Activated CD8-positive, alpha-beta T cell treated with anti-CD3 and anti-CD28 coated beads for 36 hours (primary cell): ENCODE measurements at regions not wholly inside any gene's neighbourhood (a gene's known extent, or its start where the extent isn't known, plus 50 kb on each side); places are given as distances from the start of the nearest gene placed in this dataset.

Experiments used
- ATAC-seq: fragments of 200-7000 bp; cut with Tn5 transposase; one replicate; pipeline ENCODE4 v1.10.0; 2021; ENCODE audit warnings: mild to moderate bottlenecking, moderate library complexity
- CTCF ChIA-PET: fragments of 350-600 bp; sonication (Branson Sonifier 250); formaldehyde crosslinking; loops from one replicate; lab custom pipeline; 2021; ENCODE audit warnings: antibody characterized with exemption; lab: Charles Lee
- POLR2A ChIA-PET: fragments of 350-600 bp; sonication (Branson Sonifier 250); formaldehyde crosslinking; loops from one replicate; lab custom pipeline; 2021; ENCODE audit warnings: antibody characterized with exemption; lab: Charles Lee
- DNase-seq: peaks from one replicate; pipeline ENCODE4 v3.0.0-alpha.2; 2020
- H3K27ac Mint-ChIP-seq: one replicate; pipeline ENCODE4 v1.8.0; 2021; ENCODE audit warnings: mild to moderate bottlenecking, mixed read lengths
- H3K27me3 Mint-ChIP-seq: one replicate; pipeline ENCODE4 v1.8.0; 2021; ENCODE audit warnings: mixed read lengths
- H3K36me3 Mint-ChIP-seq: one replicate; pipeline ENCODE4 v1.8.0; 2021; ENCODE audit warnings: low read depth, mixed read lengths
- H3K4me1 Mint-ChIP-seq: one replicate; pipeline ENCODE4 v1.8.0; 2021; ENCODE audit warnings: low read depth, mixed read lengths
- H3K4me3 Mint-ChIP-seq: one replicate; pipeline ENCODE4 v1.8.0; 2021; ENCODE audit warnings: mild to moderate bottlenecking, moderate library complexity, mixed read lengths
- H3K9me3 Mint-ChIP-seq: one replicate; pipeline ENCODE4 v1.8.0; 2021; ENCODE audit warnings: mixed read lengths
- intact Hi-C: fragments of 100-400 bp; cut with micrococcal nuclease; formaldehyde crosslinking; loops from one replicate; pipeline ENCODE4 v1.10.0; 2022
- TF ChIP-seq, protein P1 (sequence below): fragments of 200-600 bp; IDR thresholded peaks from one replicate; pipeline ENCODE4 v1.8.0; 2022; ENCODE audit warnings: antibody characterized with exemption, mild to moderate bottlenecking

DNA sequence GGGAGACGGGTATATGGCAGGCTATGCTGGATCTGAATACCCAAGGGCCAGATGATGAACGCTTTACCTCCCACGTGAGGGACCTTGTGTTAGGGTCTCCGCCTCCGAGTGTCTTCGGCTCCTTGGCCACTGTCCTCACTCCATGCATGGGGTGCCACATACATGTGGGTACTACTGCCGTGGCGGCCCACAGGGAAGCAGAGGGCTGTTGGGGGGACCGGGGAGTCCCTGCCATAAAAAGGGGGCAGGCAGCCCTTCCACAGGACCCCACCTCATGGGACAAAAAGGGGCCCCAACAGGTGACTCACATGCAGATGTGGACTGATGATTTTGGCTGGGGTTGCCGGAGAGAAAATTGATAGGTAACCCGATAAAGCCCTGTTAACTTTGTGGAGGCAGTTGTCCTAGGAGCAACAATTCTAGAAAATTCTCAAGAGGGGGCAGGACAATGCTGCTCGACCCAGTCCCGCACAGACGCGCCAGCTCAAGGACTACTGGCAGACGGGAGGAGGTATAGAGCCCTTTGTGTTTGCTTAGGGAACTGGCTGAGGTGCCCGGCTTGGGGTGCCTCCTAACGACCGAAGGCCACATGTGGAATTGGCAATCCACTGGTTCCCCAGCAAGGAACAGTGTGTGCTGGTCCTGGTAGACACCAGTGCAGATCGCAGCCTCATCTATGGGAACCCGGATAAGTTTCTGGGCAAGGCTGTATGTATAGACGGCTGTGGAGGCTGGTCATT is 695.7 kb upstream of the AGA start:
- Mint-ChIP-seq H3K27me3 (no peaks in the 10 kb centered on the region), H3K36me3 (no peaks in the 10 kb centered on the region), H3K4me3 (no peak overlapping the region), H3K27ac (no peak overlapping the region), H3K4me1 (no peaks in the 10 kb centered on the region), H3K9me3 (peaks cover 2% of the 10 kb centered on the region)
- DNase-seq: no peak
- intact Hi-C loops: no loop called here
- ChIA-PET POLR2A (no interaction called here), CTCF (no interaction called here)
- TF ChIP-seq, protein P1, sequence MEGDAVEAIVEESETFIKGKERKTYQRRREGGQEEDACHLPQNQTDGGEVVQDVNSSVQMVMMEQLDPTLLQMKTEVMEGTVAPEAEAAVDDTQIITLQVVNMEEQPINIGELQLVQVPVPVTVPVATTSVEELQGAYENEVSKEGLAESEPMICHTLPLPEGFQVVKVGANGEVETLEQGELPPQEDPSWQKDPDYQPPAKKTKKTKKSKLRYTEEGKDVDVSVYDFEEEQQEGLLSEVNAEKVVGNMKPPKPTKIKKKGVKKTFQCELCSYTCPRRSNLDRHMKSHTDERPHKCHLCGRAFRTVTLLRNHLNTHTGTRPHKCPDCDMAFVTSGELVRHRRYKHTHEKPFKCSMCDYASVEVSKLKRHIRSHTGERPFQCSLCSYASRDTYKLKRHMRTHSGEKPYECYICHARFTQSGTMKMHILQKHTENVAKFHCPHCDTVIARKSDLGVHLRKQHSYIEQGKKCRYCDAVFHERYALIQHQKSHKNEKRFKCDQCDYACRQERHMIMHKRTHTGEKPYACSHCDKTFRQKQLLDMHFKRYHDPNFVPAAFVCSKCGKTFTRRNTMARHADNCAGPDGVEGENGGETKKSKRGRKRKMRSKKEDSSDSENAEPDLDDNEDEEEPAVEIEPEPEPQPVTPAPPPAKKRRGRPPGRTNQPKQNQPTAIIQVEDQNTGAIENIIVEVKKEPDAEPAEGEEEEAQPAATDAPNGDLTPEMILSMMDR: no peak
- no peak for ATAC-seq

DNA sequence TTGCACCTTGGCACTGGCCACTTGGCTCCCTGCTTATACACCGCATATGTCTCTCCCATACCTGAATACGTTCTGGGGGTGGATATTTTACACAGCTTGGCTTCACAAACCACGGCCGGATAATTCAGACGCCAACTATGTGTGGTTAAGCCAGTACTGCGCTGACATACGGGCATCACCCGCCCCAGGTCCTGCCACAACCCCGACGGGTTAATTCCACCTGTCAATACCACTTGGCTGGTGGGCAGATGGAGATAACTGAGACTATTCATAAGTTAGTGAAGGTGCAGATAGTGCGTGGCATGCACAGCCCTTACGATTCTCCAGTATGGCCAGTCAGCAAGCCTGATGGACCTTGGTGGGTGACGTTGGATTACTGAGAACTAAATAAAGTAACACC is 696.3 kb upstream of the AGA start:
- DNase-seq (no peak), ATAC-seq (no peak)
- Mint-ChIP-seq H3K9me3 (peaks cover 4% of the 10 kb centered on the region), H3K27me3 (no peaks in the 10 kb centered on the region), H3K4me1 (no peaks in the 10 kb centered on the region), H3K36me3 (no peaks in the 10 kb centered on the region), H3K4me3 (no peak overlapping the region), H3K27ac (no peak overlapping the region)
- ChIA-PET CTCF (no interaction called here), POLR2A (no interaction called here)
- intact Hi-C loops: no loop called here
- TF ChIP-seq, protein P1: no peak

DNA sequence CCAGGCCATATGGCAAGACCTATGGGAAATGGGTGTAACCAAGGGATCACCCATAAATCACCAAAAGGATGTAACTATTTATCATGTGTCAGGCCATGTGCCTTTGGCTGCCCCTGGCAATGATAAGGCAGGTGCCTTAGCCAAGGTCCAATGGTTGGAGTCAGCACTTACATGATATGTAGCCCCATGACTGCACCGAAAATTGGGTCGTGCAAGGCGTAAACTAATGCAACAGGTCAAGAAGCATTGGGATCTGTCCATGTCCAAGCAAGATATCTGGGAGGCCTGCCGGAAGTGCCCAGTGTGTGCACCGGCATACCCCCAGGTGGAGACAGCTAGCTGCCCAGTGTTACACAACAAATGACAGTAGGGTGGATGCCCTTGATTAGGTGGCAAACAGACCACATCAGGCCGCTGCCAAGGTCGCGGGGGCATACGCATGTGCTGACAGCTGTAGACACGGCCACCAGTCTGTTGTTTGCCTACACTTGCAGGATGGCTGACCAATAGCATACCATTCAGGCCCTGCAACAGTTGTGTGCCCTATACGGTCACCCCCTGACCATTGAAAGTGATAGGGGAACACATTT is 698.2 kb upstream of the AGA start:
- no peak for DNase-seq

DNA sequence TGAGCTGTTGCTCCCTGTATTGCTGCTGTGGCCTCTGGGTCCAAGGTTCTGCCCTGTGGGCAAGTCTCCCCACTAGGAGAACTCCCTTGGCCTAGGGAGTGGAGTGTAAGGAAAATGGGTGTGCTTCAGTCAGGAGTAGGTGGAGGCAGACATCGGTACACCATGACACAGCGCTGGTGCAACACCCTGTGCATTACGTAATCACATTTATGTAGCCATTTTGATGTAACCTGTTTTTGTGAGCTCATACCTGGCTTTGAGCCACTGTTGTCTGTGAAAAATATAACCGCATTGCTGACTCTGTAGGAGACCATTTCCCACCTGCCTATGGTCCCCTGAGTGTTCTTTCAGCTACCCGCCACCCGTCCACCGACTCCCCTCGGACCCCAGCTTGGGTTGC is 700.5 kb upstream of the AGA start:
- TF ChIP-seq, protein P1: no peak

More for the DNA sequence above, 698.2 kb upstream of the AGA start:
- no peaks in the 10 kb centered on the region for H3K27me3 Mint-ChIP-seq
- no peak overlapping the region for H3K4me3 Mint-ChIP-seq
- no peaks in the 10 kb centered on the region for H3K4me1 Mint-ChIP-seq
- H3K9me3 Mint-ChIP-seq: peaks cover 4% of the 10 kb centered on the region
- no peak overlapping the region for H3K27ac Mint-ChIP-seq
- intact Hi-C loops: no loop called here
- ATAC-seq: no peak
- ChIA-PET CTCF (no interaction called here), POLR2A (no interaction called here)
- H3K36me3 Mint-ChIP-seq: no peaks in the 10 kb centered on the region
- TF ChIP-seq, protein P1: no peak

DNA sequence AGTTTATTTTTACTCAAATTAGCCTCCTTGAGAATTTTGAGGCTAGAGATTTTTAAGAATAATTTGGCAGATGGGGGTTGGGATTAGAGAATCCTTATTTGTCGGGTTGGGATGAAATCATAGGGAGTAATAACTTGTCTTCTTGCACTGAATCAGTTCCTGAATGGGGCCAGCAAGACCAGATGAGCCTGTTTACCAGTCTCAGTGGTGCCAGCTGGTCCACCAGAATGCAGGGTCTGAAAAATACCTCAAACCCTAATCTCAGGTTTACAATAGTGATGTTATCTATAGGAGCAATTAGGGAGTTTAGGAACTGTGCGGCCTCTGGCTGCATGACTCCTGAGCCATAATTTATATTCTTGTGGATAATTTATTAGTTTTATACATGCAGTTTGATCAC is 705.9 kb upstream of the AGA start:
- H3K27ac Mint-ChIP-seq: no peak overlapping the region
- peaks cover under 1% of the 10 kb centered on the region for H3K9me3 Mint-ChIP-seq
- H3K27me3 Mint-ChIP-seq: no peaks in the 10 kb centered on the region
- POLR2A ChIA-PET: no interaction called here
- no peak for DNase-seq
- H3K4me1 Mint-ChIP-seq: no peaks in the 10 kb centered on the region
- intact Hi-C loops: no loop called here
- TF ChIP-seq, protein P1: no peak
- CTCF ChIA-PET: no interaction called here
- ATAC-seq: no peak
- no peak overlapping the region for H3K4me3 Mint-ChIP-seq
- H3K36me3 Mint-ChIP-seq: no peaks in the 10 kb centered on the region

More for the DNA sequence above, 700.5 kb upstream of the AGA start:
- POLR2A ChIA-PET: no interaction called here
- Mint-ChIP-seq H3K27me3 (no peaks in the 10 kb centered on the region), H3K4me3 (no peak overlapping the region), H3K27ac (no peak overlapping the region), H3K36me3 (no peaks in the 10 kb centered on the region), H3K4me1 (no peaks in the 10 kb centered on the region), H3K9me3 (peaks cover 3% of the 10 kb centered on the region)
- ATAC-seq (no peak), DNase-seq (no peak)
- CTCF ChIA-PET: no interaction called here
- intact Hi-C loops: no loop called here
